ENCODE measurements at regions not wholly inside any gene's neighbourhood (a gene's known extent, or its start where the extent isn't known, plus 50 kb on each side); places are given as distances from the start of the nearest gene placed in this dataset.

GRCh38 chr12:31817120-31817519 lies 88.3 kb upstream of the AMN1 start:
- H3K27ac Mint-ChIP-seq: no peak overlapping the region
- no peak overlapping the region for H3K4me3 Mint-ChIP-seq
- ChIA-PET POLR2A (no interaction called here), CTCF (no interaction called here)
- no peak for TF ChIP-seq ZNF121 (CRISPR knock-in tag; IDR thresholded peaks at IDR 0.05)
- TF ChIP-seq CDX4 (CRISPR knock-in tag; IDR thresholded peaks at IDR 0.05; ENCODE audit: borderline replicate concordance): no peak
- TF ChIP-seq TCF7 (CRISPR knock-in tag; IDR thresholded peaks at IDR 0.05; ENCODE audit: low read depth): no peak
- TF ChIP-seq CBFB (CRISPR knock-in tag; IDR thresholded peaks at IDR 0.05; ENCODE audit: low read depth): no peak
- TF ChIP-seq SMAD3 (CRISPR knock-in tag; IDR thresholded peaks at IDR 0.05; ENCODE audit: borderline replicate concordance): no peak
- H3K36me3 Mint-ChIP-seq: no peaks in the 10 kb centered on the region
- no peaks in the 10 kb centered on the region for H3K9me3 Mint-ChIP-seq
- peaks cover 7% of the 10 kb centered on the region for H3K4me1 Mint-ChIP-seq
- no peaks in the 10 kb centered on the region for H3K27me3 Mint-ChIP-seq (ENCODE audit: low read depth)
- ATAC-seq (no peak), DNase-seq (ENCODE audit: low spot score) (no peak)

GRCh38 chr12:31815096-31815495 lies 86.3 kb upstream of the AMN1 start:
- ATAC-seq: no peak
- Mint-ChIP-seq H3K27ac (no peak overlapping the region), H3K36me3 (no peaks in the 10 kb centered on the region), H3K9me3 (no peaks in the 10 kb centered on the region), H3K4me1 (peaks cover 7% of the 10 kb centered on the region), H3K4me3 (no peak overlapping the region), H3K27me3 (ENCODE audit: low read depth) (no peaks in the 10 kb centered on the region)
- TF ChIP-seq ZNF396 (CRISPR knock-in tag; IDR thresholded peaks at IDR 0.05; ENCODE audit: borderline replicate concordance): no peak
- no peak for TF ChIP-seq SMAD4 (CRISPR knock-in tag; IDR thresholded peaks at IDR 0.05)
- TF ChIP-seq MYBL2 (CRISPR knock-in tag; IDR thresholded peaks at IDR 0.05): no peak
- no peak for TF ChIP-seq ZNF423 (CRISPR knock-in tag; IDR thresholded peaks at IDR 0.05)
- TF ChIP-seq SMAD3 (CRISPR knock-in tag; IDR thresholded peaks at IDR 0.05; ENCODE audit: borderline replicate concordance): no peak
- TF ChIP-seq FOXP1 (CRISPR knock-in tag; IDR thresholded peaks at IDR 0.05; ENCODE audit: borderline replicate concordance): no peak
- no peak for TF ChIP-seq PRDM15 (CRISPR knock-in tag; IDR thresholded peaks at IDR 0.05)
- no peak for TF ChIP-seq CREM (CRISPR knock-in tag; IDR thresholded peaks at IDR 0.05)
- no peak for TF ChIP-seq CDX4 (CRISPR knock-in tag; IDR thresholded peaks at IDR 0.05; ENCODE audit: borderline replicate concordance)
- TF ChIP-seq, protein P1, sequence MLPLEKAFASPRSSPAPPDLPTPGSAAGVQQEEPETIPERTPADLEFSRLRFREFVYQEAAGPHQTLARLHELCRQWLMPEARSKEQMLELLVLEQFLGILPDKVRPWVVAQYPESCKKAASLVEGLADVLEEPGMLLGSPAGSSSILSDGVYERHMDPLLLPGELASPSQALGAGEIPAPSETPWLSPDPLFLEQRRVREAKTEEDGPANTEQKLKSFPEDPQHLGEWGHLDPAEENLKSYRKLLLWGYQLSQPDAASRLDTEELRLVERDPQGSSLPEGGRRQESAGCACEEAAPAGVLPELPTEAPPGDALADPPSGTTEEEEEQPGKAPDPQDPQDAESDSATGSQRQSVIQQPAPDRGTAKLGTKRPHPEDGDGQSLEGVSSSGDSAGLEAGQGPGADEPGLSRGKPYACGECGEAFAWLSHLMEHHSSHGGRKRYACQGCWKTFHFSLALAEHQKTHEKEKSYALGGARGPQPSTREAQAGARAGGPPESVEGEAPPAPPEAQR (CRISPR knock-in tag; IDR thresholded peaks at IDR 0.05): no peak
- no peak for TF ChIP-seq KAT7 (CRISPR knock-in tag; IDR thresholded peaks at IDR 0.05; ENCODE audit: borderline replicate concordance)
- TF ChIP-seq NR3C1 (CRISPR knock-in tag; conservative IDR thresholded peaks at IDR 0.05; ENCODE audit: low read depth): no peak
- no peak for TF ChIP-seq MAX (CRISPR knock-in tag; IDR thresholded peaks at IDR 0.05)
- TF ChIP-seq GABPB1 (CRISPR knock-in tag; IDR thresholded peaks at IDR 0.05): no peak
- TF ChIP-seq FOXJ3 (CRISPR knock-in tag; IDR thresholded peaks at IDR 0.05; ENCODE audit: borderline replicate concordance): no peak
- CTCF ChIA-PET: interaction anchor here (1.1 to 1.3 kb wide), 3 partner anchors 81 to 497 kb away, joined by 3 to 7 read pairs (median 3); no protein-coding TSS in a partner anchor
- DNase-seq (ENCODE audit: low spot score): no peak
- POLR2A ChIA-PET: no interaction called here

Measured in WTC11 (cell line).